ENCODE measurements at regions not wholly inside any gene's neighbourhood (a gene's known extent, or its start where the extent isn't known, plus 50 kb on each side); places are given as distances from the start of the nearest gene placed in this dataset.

- TF ChIP-seq POU6F1 (CRISPR knock-in tag; IDR thresholded peaks at IDR 0.05; ENCODE audit: borderline replicate concordance, low read depth) (no peak), ZNF8 (CRISPR knock-in tag; IDR thresholded peaks at IDR 0.05) (no peak), TSHZ2 (CRISPR knock-in tag; IDR thresholded peaks at IDR 0.05) (no peak), TOX (CRISPR knock-in tag; IDR thresholded peaks at IDR 0.05; ENCODE audit: borderline replicate concordance) (no peak), CSDC2 (CRISPR knock-in tag; IDR thresholded peaks at IDR 0.05) (no peak)
Measured at GRCh38 chr9:106613250-106613737, 249.7 kb upstream of the ZNF462 start (continued).

- TF ChIP-seq OSR1 (CRISPR knock-in tag; IDR thresholded peaks at IDR 0.05) (no peak), TSHZ2 (CRISPR knock-in tag; IDR thresholded peaks at IDR 0.05) (no peak), BACH2 (CRISPR knock-in tag; IDR thresholded peaks at IDR 0.05; ENCODE audit: borderline replicate concordance) (no peak), ZNF8 (CRISPR knock-in tag; IDR thresholded peaks at IDR 0.05) (no peak), CSRNP3 (CRISPR knock-in tag; IDR thresholded peaks at IDR 0.05) (no peak), CSDC2 (CRISPR knock-in tag; IDR thresholded peaks at IDR 0.05) (no peak), RARB (CRISPR knock-in tag; IDR thresholded peaks at IDR 0.05) (no peak), ARNTL (CRISPR knock-in tag; IDR thresholded peaks at IDR 0.05; ENCODE audit: borderline replicate concordance, low read depth) (no peak)
Measured at GRCh38 chr9:106615118-106615889, 247.7 kb upstream of the ZNF462 start.

GRCh38 chr9:106616026-106616425 is 246.9 kb upstream of the ZNF462 start:
- no peak for ATAC-seq

More at GRCh38 chr9:106615118-106615889, 247.7 kb upstream of the ZNF462 start:
- no peak for ATAC-seq

More at GRCh38 chr9:106616026-106616425, 246.9 kb upstream of the ZNF462 start:
- TF ChIP-seq ZC3H10 (CRISPR knock-in tag; IDR thresholded peaks at IDR 0.05) (no peak), PATZ1 (CRISPR knock-in tag; IDR thresholded peaks at IDR 0.05; ENCODE audit: borderline replicate concordance) (no peak), SNAI2 (CRISPR knock-in tag; IDR thresholded peaks at IDR 0.05) (no peak), ZFP30 (CRISPR knock-in tag; IDR thresholded peaks at IDR 0.05) (no peak), POU6F1 (CRISPR knock-in tag; IDR thresholded peaks at IDR 0.05; ENCODE audit: borderline replicate concordance, low read depth) (no peak), ISL1 (CRISPR knock-in tag; IDR thresholded peaks at IDR 0.05) (no peak), GLIS3 (CRISPR knock-in tag; IDR thresholded peaks at IDR 0.05) (no peak), TOX (CRISPR knock-in tag; IDR thresholded peaks at IDR 0.05; ENCODE audit: borderline replicate concordance) (no peak), CREB5 (CRISPR knock-in tag; IDR thresholded peaks at IDR 0.05; ENCODE audit: low read depth) (no peak), ESRRG (CRISPR knock-in tag; IDR thresholded peaks at IDR 0.05) (no peak), RARB (CRISPR knock-in tag; IDR thresholded peaks at IDR 0.05) (no peak)
